ENCODE measurements at regions not wholly inside any gene's neighbourhood (a gene's known extent, or its start where the extent isn't known, plus 50 kb on each side); places are given as distances from the start of the nearest gene placed in this dataset.

DNA sequence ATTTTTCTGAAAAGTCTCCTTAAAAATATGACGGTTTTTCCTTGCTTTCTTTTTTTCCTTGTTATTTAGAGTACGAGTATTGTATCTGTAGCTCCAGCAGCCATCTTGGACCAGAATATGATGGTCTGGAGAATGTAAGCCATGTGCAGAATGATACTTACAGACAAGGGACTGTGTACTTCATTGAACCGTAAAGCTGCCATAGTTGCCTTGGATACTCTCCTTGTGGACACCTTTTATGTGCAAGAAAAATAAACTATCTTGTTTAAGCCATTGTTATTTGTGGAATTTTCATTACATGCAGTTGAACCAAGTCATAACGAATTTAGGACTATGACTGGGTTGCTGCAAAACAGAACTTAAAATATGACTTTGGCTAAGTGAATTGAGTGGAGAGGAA lies 485.8 kb upstream of the CITED2 start:
- Histone ChIP-seq H3K9me3 (ENCODE audit: control insufficient read depth, insufficient read depth, low read length) (no peaks in the 10 kb centered on the region), H3K27me3 (ENCODE audit: control insufficient read depth, insufficient read depth, low read length) (no peaks in the 10 kb centered on the region), H3K9ac (ENCODE audit: low read depth, low read length) (no peak overlapping the region)

DNA sequence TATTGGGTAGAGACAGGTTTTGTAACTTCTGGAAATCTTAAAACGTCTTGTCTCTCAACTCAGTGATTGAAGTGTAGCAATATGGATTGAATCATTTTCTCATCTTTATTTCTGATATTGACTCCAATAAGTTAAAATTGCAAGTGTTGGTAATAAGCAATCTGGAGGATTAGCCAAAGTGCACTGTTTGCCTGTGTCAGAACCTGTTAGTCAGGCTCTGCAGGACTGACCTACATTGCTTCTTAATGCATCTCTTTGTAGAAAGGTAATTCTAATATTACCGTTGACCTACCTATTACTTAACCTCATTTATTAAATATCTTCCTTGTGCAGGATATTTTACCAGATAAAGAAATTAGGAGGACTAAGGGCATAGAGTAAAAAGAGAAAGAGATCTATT lies 484.0 kb upstream of the CITED2 start:
- Histone ChIP-seq H3K4me1 (ENCODE audit: control insufficient read depth, insufficient read depth, low read length) (no peaks in the 10 kb centered on the region), H3K36me3 (ENCODE audit: control insufficient read depth, insufficient read depth, low read length) (no peaks in the 10 kb centered on the region), H3K4me3 (ENCODE audit: low read depth, low read length) (no peak overlapping the region), H3K9me3 (ENCODE audit: control insufficient read depth, insufficient read depth, low read length) (no peaks in the 10 kb centered on the region), H3K27me3 (ENCODE audit: control insufficient read depth, insufficient read depth, low read length) (no peaks in the 10 kb centered on the region), H3K9ac (ENCODE audit: low read depth, low read length) (no peak overlapping the region)

More for the DNA sequence above, 485.8 kb upstream of the CITED2 start:
- Histone ChIP-seq H3K4me3 (ENCODE audit: low read depth, low read length) (no peak overlapping the region), H3K4me1 (ENCODE audit: control insufficient read depth, insufficient read depth, low read length) (no peaks in the 10 kb centered on the region), H3K36me3 (ENCODE audit: control insufficient read depth, insufficient read depth, low read length) (no peaks in the 10 kb centered on the region)

DNA sequence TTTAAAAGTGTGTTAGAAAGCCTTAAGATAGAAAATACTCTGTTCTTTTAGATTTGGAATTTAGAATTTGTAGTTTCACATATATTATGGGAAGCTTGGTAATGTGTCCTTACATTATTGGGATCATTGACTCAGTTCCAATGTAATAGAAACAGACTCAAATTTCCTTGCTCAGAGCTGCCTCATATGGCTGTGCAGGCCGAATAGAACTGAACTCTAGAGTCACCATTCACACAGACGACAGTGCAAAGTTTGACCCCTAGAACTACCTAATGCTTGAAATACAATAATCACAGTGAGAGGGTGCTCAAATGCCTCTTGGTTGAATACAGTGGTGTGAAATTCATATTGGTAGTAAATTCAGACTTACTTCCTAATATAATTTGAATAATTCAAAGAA lies 482.7 kb upstream of the CITED2 start:
- Histone ChIP-seq H3K4me1 (ENCODE audit: control insufficient read depth, insufficient read depth, low read length) (no peaks in the 10 kb centered on the region), H3K4me3 (ENCODE audit: low read depth, low read length) (no peak overlapping the region), H3K9ac (ENCODE audit: low read depth, low read length) (no peak overlapping the region), H3K9me3 (ENCODE audit: control insufficient read depth, insufficient read depth, low read length) (no peaks in the 10 kb centered on the region), H3K27me3 (ENCODE audit: control insufficient read depth, insufficient read depth, low read length) (no peaks in the 10 kb centered on the region), H3K36me3 (ENCODE audit: control insufficient read depth, insufficient read depth, low read length) (no peaks in the 10 kb centered on the region)

DNA sequence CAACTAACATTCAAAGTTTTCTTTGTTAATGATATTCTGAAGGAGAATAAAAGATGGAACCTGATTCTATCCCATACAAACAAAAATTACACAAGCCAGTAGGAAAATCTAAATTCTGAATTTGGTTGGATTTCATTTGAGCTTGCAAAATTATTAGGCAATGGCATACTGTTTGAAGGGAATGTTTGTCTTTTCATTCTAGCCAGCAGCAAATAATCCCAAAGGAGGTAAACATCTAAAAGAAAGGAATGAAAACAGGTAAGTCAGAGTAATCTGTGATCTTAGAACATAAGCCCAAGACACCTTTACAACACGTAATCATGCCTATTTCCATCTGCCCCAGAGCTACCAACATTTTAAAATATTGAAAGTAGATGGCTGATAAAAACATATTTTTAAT lies 482.1 kb upstream of the CITED2 start:
- H3K9ac ChIP-seq (ENCODE audit: low read depth, low read length), result no peak overlapping the region
- no peaks in the 10 kb centered on the region for H3K27me3 ChIP-seq (ENCODE audit: control insufficient read depth, insufficient read depth, low read length)
- H3K4me3 ChIP-seq (ENCODE audit: low read depth, low read length), result no peak overlapping the region
- H3K4me1 ChIP-seq (ENCODE audit: control insufficient read depth, insufficient read depth, low read length), result no peaks in the 10 kb centered on the region
- no peaks in the 10 kb centered on the region for H3K9me3 ChIP-seq (ENCODE audit: control insufficient read depth, insufficient read depth, low read length)
- no peaks in the 10 kb centered on the region for H3K36me3 ChIP-seq (ENCODE audit: control insufficient read depth, insufficient read depth, low read length)

DNA sequence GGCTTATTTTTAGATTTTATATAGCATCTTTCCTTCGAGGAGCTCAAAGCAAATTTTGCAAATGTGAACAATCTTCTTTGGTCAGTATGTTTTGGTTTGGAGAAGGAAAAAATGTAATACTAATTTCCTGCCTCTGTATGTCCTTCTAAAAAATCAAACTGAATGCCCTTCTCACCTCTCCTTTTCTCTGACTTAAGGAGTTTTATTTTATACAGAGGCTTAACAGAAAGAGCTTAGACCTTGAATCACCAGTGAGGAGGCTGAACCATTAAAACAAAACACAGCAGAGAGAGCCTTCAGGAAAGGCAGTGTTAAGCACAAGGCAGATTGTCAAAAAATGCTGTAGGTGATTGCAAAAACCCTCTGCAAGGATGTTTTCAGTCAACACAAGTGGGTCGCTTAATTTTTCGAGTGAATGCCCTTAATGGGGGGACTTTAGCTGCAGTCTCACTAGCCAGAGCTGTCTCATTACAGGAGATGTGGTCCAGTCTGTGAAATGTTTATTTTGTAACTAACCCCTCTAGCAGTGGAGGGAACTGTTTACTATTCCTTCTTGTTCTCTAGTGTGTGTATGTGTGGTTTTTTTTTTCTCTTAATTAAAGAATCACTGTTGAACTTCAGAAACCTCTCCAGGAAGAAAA lies 481.3 kb upstream of the CITED2 start:
- no peaks in the 10 kb centered on the region for H3K27me3 ChIP-seq (ENCODE audit: control insufficient read depth, insufficient read depth, low read length)
- no peaks in the 10 kb centered on the region for H3K9me3 ChIP-seq (ENCODE audit: control insufficient read depth, insufficient read depth, low read length)
- H3K4me1 ChIP-seq (ENCODE audit: control insufficient read depth, insufficient read depth, low read length), result no peaks in the 10 kb centered on the region
- no peaks in the 10 kb centered on the region for H3K36me3 ChIP-seq (ENCODE audit: control insufficient read depth, insufficient read depth, low read length)
- no peak overlapping the region for H3K4me3 ChIP-seq (ENCODE audit: low read depth, low read length)
- no peak overlapping the region for H3K9ac ChIP-seq (ENCODE audit: low read depth, low read length)

DNA sequence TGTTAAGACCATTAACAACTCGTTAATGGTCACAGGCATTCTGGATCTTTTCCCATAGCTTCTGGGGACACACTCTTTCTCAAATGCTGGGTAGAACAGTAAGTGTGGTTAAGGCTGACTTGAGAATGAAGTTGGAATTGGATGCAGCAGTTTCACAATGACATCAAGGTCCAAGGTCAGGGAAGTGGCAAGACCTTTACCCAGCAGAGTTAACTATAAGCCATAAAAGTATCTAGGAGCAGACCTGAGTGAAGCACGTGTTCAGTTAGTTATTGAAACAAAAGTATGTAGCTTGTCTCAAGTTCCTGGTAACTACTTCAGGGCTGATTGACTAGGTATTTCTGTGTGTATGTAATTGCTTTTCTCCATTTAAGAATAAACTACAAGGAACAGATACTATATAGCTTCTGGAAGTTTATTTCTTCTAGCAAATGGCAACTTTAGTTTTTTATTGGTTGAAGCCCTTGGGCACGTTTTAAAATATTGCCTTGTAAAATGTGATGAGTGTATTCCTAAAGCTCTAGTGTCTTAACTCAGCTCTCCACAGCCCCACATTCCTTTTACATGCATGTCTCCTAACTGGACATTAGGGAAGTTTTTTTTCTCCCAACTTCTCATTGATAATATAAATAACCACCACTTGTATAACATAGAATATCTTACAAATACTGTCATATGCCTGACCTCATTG lies 479.0 kb upstream of the CITED2 start:
- no peak overlapping the region for H3K9ac ChIP-seq (ENCODE audit: low read depth, low read length)
- H3K9me3 ChIP-seq (ENCODE audit: control insufficient read depth, insufficient read depth, low read length), result no peaks in the 10 kb centered on the region
- H3K36me3 ChIP-seq (ENCODE audit: control insufficient read depth, insufficient read depth, low read length), result no peaks in the 10 kb centered on the region
- H3K4me1 ChIP-seq (ENCODE audit: control insufficient read depth, insufficient read depth, low read length), result no peaks in the 10 kb centered on the region
- no peak overlapping the region for H3K4me3 ChIP-seq (ENCODE audit: low read depth, low read length)
- H3K27me3 ChIP-seq (ENCODE audit: control insufficient read depth, insufficient read depth, low read length), result no peaks in the 10 kb centered on the region

DNA sequence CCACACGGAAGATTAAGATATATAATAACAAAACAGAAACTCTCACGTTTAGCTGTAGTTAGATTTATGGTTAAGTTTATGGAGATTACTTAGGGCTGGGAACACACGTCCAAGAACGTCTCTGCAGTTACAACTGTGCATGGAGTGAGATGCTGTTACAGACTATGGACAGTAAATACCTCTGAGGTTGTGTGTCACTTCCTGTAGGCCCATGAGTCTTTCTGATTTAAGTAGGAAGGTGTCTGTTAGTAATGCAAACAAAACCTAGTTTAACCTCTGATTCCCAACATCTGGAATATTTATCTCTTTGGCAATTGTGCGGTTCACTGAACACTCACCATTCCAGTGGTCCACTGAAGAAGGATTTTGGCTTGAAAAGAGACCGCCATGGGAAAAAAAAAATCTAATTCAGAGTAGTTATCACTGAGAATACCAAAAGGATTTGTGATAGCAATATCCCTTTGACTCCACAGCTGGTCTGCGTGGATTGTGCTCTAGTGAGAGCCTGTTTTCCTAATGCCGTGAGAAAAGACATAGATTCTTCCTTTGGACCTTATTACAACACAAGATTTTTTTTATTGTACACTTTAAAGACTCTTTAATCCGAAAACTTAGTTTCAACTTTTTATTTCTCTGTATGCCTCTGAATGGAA lies 478.2 kb upstream of the CITED2 start:
- Histone ChIP-seq H3K4me1 (ENCODE audit: control insufficient read depth, insufficient read depth, low read length) (no peaks in the 10 kb centered on the region), H3K4me3 (ENCODE audit: low read depth, low read length) (no peak overlapping the region), H3K27me3 (ENCODE audit: control insufficient read depth, insufficient read depth, low read length) (no peaks in the 10 kb centered on the region), H3K9me3 (ENCODE audit: control insufficient read depth, insufficient read depth, low read length) (no peaks in the 10 kb centered on the region), H3K36me3 (ENCODE audit: control insufficient read depth, insufficient read depth, low read length) (no peaks in the 10 kb centered on the region), H3K9ac (ENCODE audit: low read depth, low read length) (no peak overlapping the region)

DNA sequence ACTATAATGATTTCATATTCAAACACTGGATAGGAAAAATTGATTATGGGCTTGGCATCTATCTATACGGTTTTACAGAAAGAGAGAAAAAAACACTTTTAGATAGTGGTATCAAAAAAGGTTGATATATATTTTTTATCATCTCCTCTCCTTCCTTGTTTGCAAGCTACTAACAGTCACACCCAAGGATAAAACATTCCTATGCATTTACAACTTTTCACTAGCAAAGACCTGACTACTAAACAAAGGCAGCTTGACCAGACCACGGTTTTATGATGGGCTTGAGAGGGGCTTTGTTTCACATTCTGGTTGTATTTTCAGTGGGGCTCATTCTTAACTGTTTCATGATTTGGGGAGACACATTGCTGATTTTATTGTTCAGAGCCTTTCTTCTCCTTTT lies 477.6 kb upstream of the CITED2 start:
- peaks cover 3% of the 10 kb centered on the region for H3K4me1 ChIP-seq (ENCODE audit: control insufficient read depth, insufficient read depth, low read length)
- no peaks in the 10 kb centered on the region for H3K27me3 ChIP-seq (ENCODE audit: control insufficient read depth, insufficient read depth, low read length)
- H3K9me3 ChIP-seq (ENCODE audit: control insufficient read depth, insufficient read depth, low read length), result no peaks in the 10 kb centered on the region
- H3K4me3 ChIP-seq (ENCODE audit: low read depth, low read length), result no peak overlapping the region
- H3K36me3 ChIP-seq (ENCODE audit: control insufficient read depth, insufficient read depth, low read length), result no peaks in the 10 kb centered on the region
- no peak overlapping the region for H3K9ac ChIP-seq (ENCODE audit: low read depth, low read length)

DNA sequence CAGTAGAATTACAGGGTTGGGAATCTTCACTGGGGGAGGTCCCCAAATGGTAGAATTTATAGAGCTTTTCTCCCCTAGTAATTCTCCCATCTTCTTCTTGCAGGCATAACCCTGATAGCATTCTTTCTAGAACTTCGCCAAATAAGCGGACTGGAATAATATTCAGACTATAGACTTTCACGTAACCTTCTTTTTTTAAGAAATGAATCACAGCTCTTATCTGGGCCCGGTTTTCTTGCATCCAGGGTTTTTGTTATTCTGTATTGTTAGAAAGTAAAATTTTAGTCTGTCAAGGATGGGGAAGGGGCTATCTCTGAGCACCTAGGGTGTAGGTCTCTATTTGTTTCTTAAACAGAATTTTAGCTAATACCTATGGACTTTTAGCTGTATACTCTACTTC lies 476.8 kb upstream of the CITED2 start:
- Histone ChIP-seq H3K9me3 (ENCODE audit: control insufficient read depth, insufficient read depth, low read length) (no peaks in the 10 kb centered on the region), H3K27me3 (ENCODE audit: control insufficient read depth, insufficient read depth, low read length) (no peaks in the 10 kb centered on the region), H3K36me3 (ENCODE audit: control insufficient read depth, insufficient read depth, low read length) (no peaks in the 10 kb centered on the region), H3K9ac (ENCODE audit: low read depth, low read length) (no peak overlapping the region), H3K4me3 (ENCODE audit: low read depth, low read length) (no peak overlapping the region), H3K4me1 (ENCODE audit: control insufficient read depth, insufficient read depth, low read length) (peaks cover 6% of the 10 kb centered on the region)

DNA sequence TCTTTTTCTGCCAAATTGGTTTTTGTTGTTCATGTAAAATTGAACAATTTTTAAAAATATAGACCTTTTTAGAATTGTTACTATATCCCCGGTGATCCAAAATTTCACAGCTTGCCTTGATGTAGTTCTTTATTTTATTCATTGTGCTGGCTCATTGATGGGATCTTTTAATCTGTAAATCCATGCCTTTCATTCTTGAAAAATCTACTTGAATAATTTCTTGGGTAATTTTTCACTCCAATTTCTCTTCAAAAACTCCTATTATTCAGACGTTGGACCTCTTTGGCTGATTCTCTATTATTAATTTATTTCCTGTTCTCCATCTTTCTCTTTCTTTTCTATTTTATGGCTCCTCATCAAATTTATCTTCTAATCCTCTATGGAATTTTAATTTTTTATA lies 476.1 kb upstream of the CITED2 start:
- no peak overlapping the region for H3K4me3 ChIP-seq (ENCODE audit: low read depth, low read length)
- H3K9me3 ChIP-seq (ENCODE audit: control insufficient read depth, insufficient read depth, low read length), result no peaks in the 10 kb centered on the region
- peaks cover 6% of the 10 kb centered on the region for H3K4me1 ChIP-seq (ENCODE audit: control insufficient read depth, insufficient read depth, low read length)
- no peak overlapping the region for H3K9ac ChIP-seq (ENCODE audit: low read depth, low read length)
- H3K36me3 ChIP-seq (ENCODE audit: control insufficient read depth, insufficient read depth, low read length), result no peaks in the 10 kb centered on the region
- no peaks in the 10 kb centered on the region for H3K27me3 ChIP-seq (ENCODE audit: control insufficient read depth, insufficient read depth, low read length)

DNA sequence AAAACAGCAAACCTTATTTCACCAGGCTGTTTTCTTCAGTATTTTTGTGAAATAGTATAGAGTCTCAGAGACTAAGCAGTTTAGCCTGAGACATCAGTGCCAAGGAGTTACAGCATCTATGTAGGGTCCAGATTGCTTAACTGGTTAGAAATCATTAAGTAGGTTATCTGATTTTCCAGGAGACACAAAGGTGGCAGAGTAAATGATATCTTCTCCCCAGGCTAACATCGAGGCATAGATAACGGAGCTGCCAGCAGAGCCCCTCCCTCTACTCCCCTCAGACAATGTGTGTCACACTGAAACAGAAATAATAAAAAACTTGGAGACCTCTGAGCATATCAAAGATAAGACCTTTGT lies 473.0 kb upstream of the CITED2 start:
- Histone ChIP-seq H3K27me3 (ENCODE audit: control insufficient read depth, insufficient read depth, low read length) (no peaks in the 10 kb centered on the region), H3K9me3 (ENCODE audit: control insufficient read depth, insufficient read depth, low read length) (no peaks in the 10 kb centered on the region), H3K9ac (ENCODE audit: low read depth, low read length) (no peak overlapping the region), H3K4me3 (ENCODE audit: low read depth, low read length) (no peak overlapping the region), H3K4me1 (ENCODE audit: control insufficient read depth, insufficient read depth, low read length) (peaks cover 6% of the 10 kb centered on the region), H3K36me3 (ENCODE audit: control insufficient read depth, insufficient read depth, low read length) (no peaks in the 10 kb centered on the region)
